Tibial nerve (tissue), 4 donors: ENCODE measurements at regions not wholly inside any gene's neighbourhood (a gene's known extent, or its start where the extent isn't known, plus 50 kb on each side); places are given as distances from the start of the nearest gene placed in this dataset.
A peak's percentile ranks its signal among the peaks of the same experiment; 100 is the strongest.

Experiments used
- DNase-seq, 2 donors: peaks; one replicate each; pipeline ENCODE4 v3.0.0-alpha.2; 2019; ENCODE audit warnings: low spot score in 2 of 2
- H3K27ac ChIP-seq, 4 donors: fragments of 200-600 bp; sonication (generic) in 3 of 4; one replicate each; pipeline ENCODE4 v1.5.1; 2017 to 2019; ENCODE audit warnings: mild to moderate bottlenecking in 1 of 4
- H3K27me3 ChIP-seq, 2 donors: fragments of 200-600 bp; sonication (generic) in 1 of 2; one replicate each; pipeline versions ENCODE4 v1.5.1 to v1.6.0; 2017 to 2019
- H3K36me3 ChIP-seq, 3 donors: fragments of 200-600 bp; sonication (generic); one replicate each; pipeline ENCODE4 v1.5.1; 2018 to 2019
- H3K4me1 ChIP-seq, 4 donors: fragments of 200-600 bp; sonication (generic) in 3 of 4; one replicate each; pipeline ENCODE4 v1.5.1; 2017 to 2019
- H3K4me3 ChIP-seq, 4 donors: fragments of 200-600 bp; sonication (generic) in 3 of 4; one replicate each; pipeline ENCODE4 v1.5.1; 2017 to 2019; ENCODE audit warnings: mild to moderate bottlenecking in 1 of 4, moderate library complexity in 1 of 4
- H3K9me3 ChIP-seq, 4 donors: fragments of 200-600 bp; sonication (generic) in 3 of 4; one replicate each; pipeline ENCODE4 v1.5.1; 2017 to 2019
- CTCF ChIP-seq, 5 experiments: fragments of 200-600 bp in 3 of 5; fragments of 450-650 bp in 2 of 5; sonication (generic) in 3 of 5; IDR thresholded peaks; one replicate each; pipeline ENCODE4 v1.5.1; 2016 to 2019; ENCODE audit warnings: antibody characterized with exemption in 5 of 5, mild to moderate bottlenecking in 3 of 5, moderate library complexity in 2 of 5
- EP300 ChIP-seq, 2 donors: sonication (generic); formaldehyde crosslinking; IDR thresholded peaks; one replicate each; pipeline ENCODE4 v1.6.1; 2017; ENCODE audit warnings: antibody characterized with exemption in 2 of 2, mild to moderate bottlenecking in 1 of 2
- POLR2A ChIP-seq, 2 donors: fragments of 450-650 bp; IDR thresholded peaks; one replicate each; pipeline ENCODE4 v1.6.1; 2017; ENCODE audit warnings: antibody characterized with exemption in 2 of 2, mild to moderate bottlenecking in 2 of 2, moderate library complexity in 2 of 2
- WGBS, 2 donors: methylation state at CpG; one replicate each; pipeline ENCODE4 v1.1.5; 2018; 5-methylcytosine and 5-hydroxymethylcytosine counted together

- no peaks in the 10 kb centered on the region for H3K36me3 ChIP-seq
- no peak overlapping the region for H3K27ac ChIP-seq
- WGBS, 2 donors: 63 to 79% methylated on average over 2 of the region's 2 CpGs
- no peak overlapping the region for H3K4me3 ChIP-seq
- TF ChIP-seq CTCF (IDR thresholded peaks at IDR 0.05) (no peak), EP300 (IDR thresholded peaks at IDR 0.05) (peak in 1 of 2 donors; percentile 37)
- peaks cover 0 to 14% (median 0%) of the 10 kb centered on the region in 4 donors for H3K4me1 ChIP-seq
- no peaks in the 10 kb centered on the region for H3K27me3 ChIP-seq
- H3K9me3 ChIP-seq: no peaks in the 10 kb centered on the region
- no peak for DNase-seq
Measured at GRCh38 chr9:108078811-108079210, 589.2 kb upstream of the KLF4 start.

- no peaks in the 10 kb centered on the region for H3K9me3 ChIP-seq
- no peak overlapping the region for H3K27ac ChIP-seq
- WGBS, 2 donors: 35 to 48% methylated on average over 8 of the region's 8 CpGs
- H3K4me1 ChIP-seq: peaks cover 0 to 14% (median 0%) of the 10 kb centered on the region in 4 donors
- no peaks in the 10 kb centered on the region for H3K27me3 ChIP-seq
- H3K4me3 ChIP-seq: no peak overlapping the region
- no peaks in the 10 kb centered on the region for H3K36me3 ChIP-seq
- no peak for TF ChIP-seq EP300 (IDR thresholded peaks at IDR 0.05)
- no peak for DNase-seq
Measured at GRCh38 chr9:108078375-108078774, 588.8 kb upstream of the KLF4 start.

GRCh38 chr9:108077556-108077955 lies 588.0 kb upstream of the KLF4 start:
- DNase-seq: no peak
- TF ChIP-seq EP300 (IDR thresholded peaks at IDR 0.05): no peak
- no peak for TF ChIP-seq CTCF (IDR thresholded peaks at IDR 0.05)
- no peak for TF ChIP-seq POLR2A (IDR thresholded peaks at IDR 0.05)
- H3K4me3 ChIP-seq: no peak overlapping the region
- peaks cover 0 to 14% (median 0%) of the 10 kb centered on the region in 4 donors for H3K4me1 ChIP-seq
- H3K36me3 ChIP-seq: no peaks in the 10 kb centered on the region
- 77 to 82% methylated on average over 10 of the region's 10 CpGs for WGBS, 2 donors
- no peaks in the 10 kb centered on the region for H3K27me3 ChIP-seq
- H3K27ac ChIP-seq: no peak overlapping the region
- no peaks in the 10 kb centered on the region for H3K9me3 ChIP-seq

GRCh38 chr9:108074900-108075299 lies 585.3 kb upstream of the KLF4 start:
- H3K27ac ChIP-seq: no peak overlapping the region
- WGBS, 2 donors: 49 to 68% methylated on average over 5 of the region's 5 CpGs
- no peak for TF ChIP-seq POLR2A (IDR thresholded peaks at IDR 0.05)
- TF ChIP-seq CTCF (IDR thresholded peaks at IDR 0.05): no peak
- TF ChIP-seq EP300 (IDR thresholded peaks at IDR 0.05): no peak
- no peak overlapping the region for H3K4me3 ChIP-seq
- H3K36me3 ChIP-seq: no peaks in the 10 kb centered on the region
- DNase-seq: no peak
- H3K27me3 ChIP-seq: no peaks in the 10 kb centered on the region
- no peaks in the 10 kb centered on the region for H3K9me3 ChIP-seq
- H3K4me1 ChIP-seq: peaks cover 0 to 14% (median 0%) of the 10 kb centered on the region in 4 donors

GRCh38 chr9:108073823-108074222 lies 584.3 kb upstream of the KLF4 start:
- H3K4me1 ChIP-seq: peaks cover 0 to 8% (median 0%) of the 10 kb centered on the region in 4 donors

More at GRCh38 chr9:108073823-108074222, 584.3 kb upstream of the KLF4 start:
- Histone ChIP-seq H3K27ac (no peak overlapping the region), H3K9me3 (no peaks in the 10 kb centered on the region), H3K36me3 (no peaks in the 10 kb centered on the region), H3K4me3 (no peak overlapping the region), H3K27me3 (no peaks in the 10 kb centered on the region)
- no peak for TF ChIP-seq POLR2A (IDR thresholded peaks at IDR 0.05)
- no peak for TF ChIP-seq EP300 (IDR thresholded peaks at IDR 0.05)
- no peak for TF ChIP-seq CTCF (IDR thresholded peaks at IDR 0.05)
- 67 to 89% methylated on average over 6 of the region's 6 CpGs for WGBS, 2 donors
- DNase-seq: no peak
